CD4-positive, alpha-beta T cell (primary cell): ENCODE measurements at regions not wholly inside any gene's neighbourhood (a gene's known extent, or its start where the extent isn't known, plus 50 kb on each side); places are given as distances from the start of the nearest gene placed in this dataset.

Experiments used
- ATAC-seq: fragments of 200-7000 bp; cut with Tn5 transposase; one replicate; pipeline ENCODE4 v1.10.0; 2022; ENCODE audit warnings: mild to moderate bottlenecking; ENCODE audit not compliant: poor library complexity
- CTCF ChIA-PET: fragments of 350-600 bp; sonication (Branson Sonifier 250); formaldehyde crosslinking; loops from one replicate; lab custom pipeline; 2021; ENCODE audit warnings: antibody characterized with exemption, inconsistent platforms; lab: Charles Lee
- POLR2A ChIA-PET: fragments of 350-600 bp; sonication (Branson Sonifier 250); formaldehyde crosslinking; loops from one replicate; lab custom pipeline; 2021; ENCODE audit warnings: antibody characterized with exemption, inconsistent platforms; lab: Charles Lee
- DNase-seq, 14 experiments: peaks; one replicate each; pipeline ENCODE4 v3.0.0-alpha.2; 2013 to 2020; ENCODE audit warnings: mixed read lengths in 2 of 14
- H3K27ac ChIP-seq, 2 donors: one replicate each; pipeline versions ENCODE4 v1.5.1 to v1.7.0; 2013; ENCODE audit warnings: low read length in 2 of 2, low read depth in 1 of 2, mild to moderate bottlenecking in 1 of 2
- H3K27me3 ChIP-seq, 2 experiments: 1 replicate in 1 of 2; 2 replicates in 1 of 2; pipeline versions ENCODE4 v1.6.1 to v1.7.0; 2013; ENCODE audit warnings: low read length in 2 of 2, control low read depth in 1 of 2, mild to moderate bottlenecking in 1 of 2, moderate library complexity in 1 of 2; ENCODE audit not compliant: insufficient read depth in 2 of 2, control insufficient read depth in 1 of 2
- H3K36me3 ChIP-seq: one replicate; pipeline ENCODE4 v1.6.1; 2013; ENCODE audit warnings: low read length, control low read depth; ENCODE audit not compliant: insufficient read depth
- H3K4me1 ChIP-seq: one replicate; pipeline ENCODE4 v1.6.1; 2013; ENCODE audit warnings: low read length, control low read depth; ENCODE audit not compliant: insufficient read depth
- H3K4me3 ChIP-seq: one replicate; pipeline ENCODE4 v1.5.1; 2013; ENCODE audit warnings: mild to moderate bottlenecking, low read length, moderate library complexity
- H3K9me3 ChIP-seq, 2 experiments: 1 replicate in 1 of 2; 2 replicates in 1 of 2; pipeline versions ENCODE4 v1.6.1 to v1.7.0; 2013; ENCODE audit warnings: low read length in 2 of 2, mild to moderate bottlenecking in 2 of 2, control low read depth in 1 of 2, moderate library complexity in 1 of 2; ENCODE audit not compliant: control insufficient read depth in 1 of 2, insufficient read depth in 1 of 2
- H3K27ac Mint-ChIP-seq: one replicate; pipeline ENCODE4 v1.8.0; 2020; ENCODE audit warnings: mixed read lengths
- H3K27me3 Mint-ChIP-seq: one replicate; pipeline ENCODE4 v1.8.0; 2021; ENCODE audit warnings: mixed read lengths
- H3K36me3 Mint-ChIP-seq: one replicate; pipeline ENCODE4 v1.8.0; 2021; ENCODE audit warnings: low read depth, mixed read lengths
- H3K4me1 Mint-ChIP-seq: one replicate; pipeline ENCODE4 v1.8.0; 2021; ENCODE audit warnings: low read depth, mixed read lengths
- H3K4me3 Mint-ChIP-seq: one replicate; pipeline ENCODE4 v1.8.0; 2020; ENCODE audit warnings: mild to moderate bottlenecking, mixed read lengths
- H3K9me3 Mint-ChIP-seq: one replicate; pipeline ENCODE4 v1.8.0; 2020; ENCODE audit warnings: mixed read lengths
- intact Hi-C, 2 experiments: fragments of 100-400 bp; cut with DNase I in 1 of 2; cut with micrococcal nuclease in 1 of 2; formaldehyde crosslinking; loops; one replicate each; pipeline versions ENCODE4 v1.15.1 to v1.9.0; 2023 to 2025; cut with DNase I, micrococcal nuclease
- TF ChIP-seq, protein P1 (sequence below): fragments of 200-600 bp; IDR thresholded peaks from one replicate; pipeline ENCODE4 v1.8.0; 2022; ENCODE audit warnings: antibody characterized with exemption, mild to moderate bottlenecking

DNA sequence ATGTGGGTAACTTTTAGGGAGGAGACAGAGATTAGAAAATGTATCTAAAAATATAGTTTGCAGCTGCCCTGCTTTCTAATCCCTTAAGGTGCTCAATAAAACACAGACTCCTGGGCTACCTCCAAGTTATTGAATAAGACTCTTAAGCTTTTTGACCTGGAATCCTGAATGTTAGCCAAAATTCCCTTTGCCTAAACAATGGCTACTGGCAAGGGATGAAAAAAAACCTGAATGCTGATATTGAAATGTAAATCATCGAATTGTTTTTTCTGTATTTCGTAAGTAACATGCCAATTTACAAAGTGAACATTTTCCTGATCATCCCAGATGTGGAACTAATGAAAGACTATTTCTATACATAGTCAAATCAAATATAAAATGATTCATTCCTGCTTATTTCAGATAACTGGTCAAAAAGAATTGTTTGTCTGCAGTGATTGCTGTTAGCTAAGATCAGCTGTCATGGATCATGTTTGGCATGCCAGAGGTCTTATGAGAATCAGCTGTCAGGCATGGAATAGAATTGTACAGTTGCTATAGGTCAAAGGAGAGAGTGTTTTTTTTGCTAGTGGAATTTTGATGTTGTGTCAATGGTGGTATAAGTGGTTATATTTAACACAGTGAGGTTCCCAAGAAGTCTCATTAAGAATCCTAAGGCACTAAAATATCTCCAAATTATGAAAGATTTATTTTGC lies 363.6 kb upstream of the CWC22 start:
- Mint-ChIP-seq H3K36me3 (no peaks in the 10 kb centered on the region), H3K4me1 (no peaks in the 10 kb centered on the region), H3K27me3 (no peaks in the 10 kb centered on the region), H3K4me3 (no peak overlapping the region), H3K27ac (no peak overlapping the region), H3K9me3 (no peaks in the 10 kb centered on the region)
- CTCF ChIA-PET = no interaction called here
- POLR2A ChIA-PET = no interaction called here
- intact Hi-C loops = no loop called here
- DNase-seq = no peak
- TF ChIP-seq, protein P1, sequence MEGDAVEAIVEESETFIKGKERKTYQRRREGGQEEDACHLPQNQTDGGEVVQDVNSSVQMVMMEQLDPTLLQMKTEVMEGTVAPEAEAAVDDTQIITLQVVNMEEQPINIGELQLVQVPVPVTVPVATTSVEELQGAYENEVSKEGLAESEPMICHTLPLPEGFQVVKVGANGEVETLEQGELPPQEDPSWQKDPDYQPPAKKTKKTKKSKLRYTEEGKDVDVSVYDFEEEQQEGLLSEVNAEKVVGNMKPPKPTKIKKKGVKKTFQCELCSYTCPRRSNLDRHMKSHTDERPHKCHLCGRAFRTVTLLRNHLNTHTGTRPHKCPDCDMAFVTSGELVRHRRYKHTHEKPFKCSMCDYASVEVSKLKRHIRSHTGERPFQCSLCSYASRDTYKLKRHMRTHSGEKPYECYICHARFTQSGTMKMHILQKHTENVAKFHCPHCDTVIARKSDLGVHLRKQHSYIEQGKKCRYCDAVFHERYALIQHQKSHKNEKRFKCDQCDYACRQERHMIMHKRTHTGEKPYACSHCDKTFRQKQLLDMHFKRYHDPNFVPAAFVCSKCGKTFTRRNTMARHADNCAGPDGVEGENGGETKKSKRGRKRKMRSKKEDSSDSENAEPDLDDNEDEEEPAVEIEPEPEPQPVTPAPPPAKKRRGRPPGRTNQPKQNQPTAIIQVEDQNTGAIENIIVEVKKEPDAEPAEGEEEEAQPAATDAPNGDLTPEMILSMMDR = no peak
- Histone ChIP-seq H3K4me3 (no peak overlapping the region), H3K4me1 (no peaks in the 10 kb centered on the region), H3K36me3 (no peaks in the 10 kb centered on the region), H3K27ac (no peak overlapping the region), H3K9me3 (no peaks in the 10 kb centered on the region), H3K27me3 (no peaks in the 10 kb centered on the region)
- ATAC-seq = no peak

DNA sequence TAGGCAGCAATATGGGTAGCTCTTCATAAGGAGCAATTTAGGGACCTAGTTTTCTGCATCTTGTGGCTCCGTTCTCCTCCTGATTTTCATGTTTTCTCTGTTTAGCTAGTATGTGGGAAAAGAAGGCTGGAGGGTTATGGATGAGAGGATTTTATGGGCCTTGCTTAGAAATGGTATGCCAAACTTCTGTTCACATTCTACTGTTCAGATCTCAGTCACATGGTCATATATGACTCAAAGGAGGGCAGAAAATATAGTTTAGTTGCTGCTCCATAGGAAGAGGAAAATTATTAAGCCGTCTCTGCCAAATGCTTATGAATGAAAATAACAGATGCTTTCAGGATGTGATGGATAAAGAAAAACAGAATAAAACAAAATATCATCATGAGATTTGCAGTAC lies 361.8 kb upstream of the CWC22 start:
- no peaks in the 10 kb centered on the region for H3K4me1 ChIP-seq
- no peak for ATAC-seq
- H3K36me3 ChIP-seq = no peaks in the 10 kb centered on the region
- Mint-ChIP-seq H3K36me3 (no peaks in the 10 kb centered on the region), H3K9me3 (peaks cover 2% of the 10 kb centered on the region), H3K27ac (no peak overlapping the region), H3K4me1 (no peaks in the 10 kb centered on the region), H3K27me3 (no peaks in the 10 kb centered on the region), H3K4me3 (no peak overlapping the region)
- no peaks in the 10 kb centered on the region for H3K9me3 ChIP-seq
- H3K27ac ChIP-seq = no peak overlapping the region
- intact Hi-C loops = no loop called here
- TF ChIP-seq, protein P1 = no peak
- no peak for DNase-seq
- H3K27me3 ChIP-seq = no peaks in the 10 kb centered on the region
- CTCF ChIA-PET = no interaction called here
- POLR2A ChIA-PET = no interaction called here
- H3K4me3 ChIP-seq = no peak overlapping the region

DNA sequence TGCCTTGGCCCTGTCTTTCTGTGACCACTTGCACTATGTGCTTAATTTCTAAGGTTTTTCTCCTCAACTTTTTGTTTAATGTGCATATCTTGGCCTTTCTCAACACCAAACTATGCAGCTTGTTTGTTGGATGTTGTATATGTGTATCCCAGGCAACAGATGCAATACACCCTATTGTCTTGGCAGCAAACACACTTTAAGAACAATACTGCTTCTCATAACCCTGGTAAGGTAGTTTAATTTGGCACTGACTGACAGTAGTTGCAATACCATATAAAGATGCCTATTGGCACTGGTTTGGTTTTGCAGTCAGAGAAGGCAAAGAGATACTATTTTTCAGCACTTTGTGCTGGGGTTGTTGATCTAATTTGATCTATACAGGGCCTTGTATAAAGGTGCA lies 360.7 kb upstream of the CWC22 start:
- no peaks in the 10 kb centered on the region for H3K4me1 ChIP-seq
- no peaks in the 10 kb centered on the region for H3K27me3 Mint-ChIP-seq
- POLR2A ChIA-PET = no interaction called here
- no peaks in the 10 kb centered on the region for H3K9me3 ChIP-seq
- no peak for DNase-seq
- peaks cover 2% of the 10 kb centered on the region for H3K9me3 Mint-ChIP-seq
- no peaks in the 10 kb centered on the region for H3K36me3 Mint-ChIP-seq
- H3K27me3 ChIP-seq = no peaks in the 10 kb centered on the region
- H3K4me3 Mint-ChIP-seq = no peak overlapping the region
- H3K27ac ChIP-seq = no peak overlapping the region
- intact Hi-C loops = no loop called here
- no peaks in the 10 kb centered on the region for H3K4me1 Mint-ChIP-seq
- TF ChIP-seq, protein P1 = no peak
- H3K27ac Mint-ChIP-seq = no peak overlapping the region
- H3K36me3 ChIP-seq = no peaks in the 10 kb centered on the region
- ATAC-seq = no peak
- CTCF ChIA-PET = no interaction called here
- H3K4me3 ChIP-seq = no peak overlapping the region
